Karpas-422 (cell line): ENCODE measurements at regions not wholly inside any gene's neighbourhood (a gene's known extent, or its start where the extent isn't known, plus 50 kb on each side); places are given as distances from the start of the nearest gene placed in this dataset. TPM values are rescaled to one million over a fixed set of nuclear protein-coding genes. Genes with fewer than 3 reads are reported as not detected.

Experiments used
- DNase-seq: peaks from one replicate; pipeline ENCODE4 v3.0.0-alpha.2; 2015
- H2AFZ ChIP-seq: fragments of 200-600 bp; sonication (generic); 2 replicates; pipeline ENCODE4 v1.6.1; 2014; ENCODE audit warnings: antibody characterized with exemption, low read length, mixed read lengths
- H3K27ac ChIP-seq: fragments of 200-600 bp; sonication (generic); 2 replicates; pipeline ENCODE4 v1.5.1; 2014; ENCODE audit warnings: mild to moderate bottlenecking, low read length, moderate library complexity
- H3K27me3 ChIP-seq: fragments of 200-600 bp; sonication (generic); 2 replicates; pipeline ENCODE4 v1.6.1; 2014; ENCODE audit warnings: low read length, mixed read lengths
- H3K36me3 ChIP-seq: fragments of 200-600 bp; sonication (generic); 2 replicates; pipeline ENCODE4 v1.6.1; 2014; ENCODE audit warnings: low read length, mixed read lengths; ENCODE audit not compliant: insufficient read depth
- H3K4me1 ChIP-seq: fragments of 200-600 bp; sonication (generic); 2 replicates; pipeline ENCODE4 v1.6.1; 2014; ENCODE audit warnings: mild to moderate bottlenecking, low read length, mixed read lengths
- H3K4me2 ChIP-seq: fragments of 200-600 bp; sonication (generic); 2 replicates; pipeline ENCODE4 v1.6.1; 2014; ENCODE audit warnings: low read length, low read depth, mild to moderate bottlenecking; ENCODE audit not compliant: poor library complexity, severe bottlenecking
- H3K4me3 ChIP-seq: fragments of 200-600 bp; sonication (generic); 2 replicates; pipeline ENCODE4 v1.5.1; 2014; ENCODE audit warnings: mild to moderate bottlenecking, antibody characterized with exemption, low read length, mixed read lengths
- H3K79me2 ChIP-seq: fragments of 200-600 bp; sonication (generic); 2 replicates; pipeline ENCODE4 v1.6.1; 2014; ENCODE audit warnings: mild to moderate bottlenecking, low read length, mixed read lengths
- H3K9ac ChIP-seq: fragments of 200-600 bp; sonication (generic); 2 replicates; pipeline ENCODE4 v1.6.0; 2014; ENCODE audit warnings: low read length
- H3K9me2 ChIP-seq: fragments of 200-600 bp; sonication (generic), shearing (Covaris generic); replicated peaks from 2 replicates; pipeline ENCODE4 v1.6.0; 2014; ENCODE audit warnings: mild to moderate bottlenecking, low read length, moderate library complexity; ENCODE audit not compliant: insufficient read depth
- H3K9me3 ChIP-seq: fragments of 300-700, 200-600 bp; sonication (generic); 2 replicates; pipeline ENCODE4 v1.6.1; 2014; ENCODE audit warnings: low read length, mixed read lengths
- H4K20me1 ChIP-seq: fragments of 200-600 bp; sonication (generic); 2 replicates; pipeline ENCODE4 v1.6.1; 2014; ENCODE audit warnings: mild to moderate bottlenecking, antibody characterized with exemption, low read length, low read depth; ENCODE audit not compliant: insufficient read depth
- small RNA-seq: library from RNA; depleted of rRNA; stranded (forward); fragments of <200 nt; gene quantifications from one replicate; pipeline ENCODE3, GENCODE V24; 2014

DNA sequence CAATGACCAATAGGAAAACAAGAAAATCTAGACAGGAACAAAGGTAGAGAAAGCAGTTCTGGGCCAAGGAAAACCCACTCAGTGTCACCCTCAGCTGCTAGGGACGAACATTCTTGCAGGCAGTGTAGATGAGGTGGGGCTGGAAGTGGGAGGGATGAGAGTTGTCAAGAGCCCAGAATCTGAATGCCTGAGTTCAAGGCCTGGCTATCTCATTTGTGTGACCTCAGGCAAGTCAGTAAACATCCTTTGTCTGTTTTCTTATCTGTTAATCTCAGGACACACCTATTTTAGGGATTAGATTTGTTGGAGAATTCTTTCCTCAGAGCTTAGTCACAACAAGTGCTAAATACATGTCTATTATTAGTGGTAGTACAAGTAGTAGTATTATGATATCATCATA, 50.9 kb upstream of the KIF16B start:
- no peak overlapping the region for H3K27ac ChIP-seq
- H3K79me2 ChIP-seq, result no peaks in the 10 kb centered on the region
- no peak overlapping the region for H3K9ac ChIP-seq
- DNase-seq, result peak; percentile 11
- H4K20me1 ChIP-seq, result no peaks in the 10 kb centered on the region
- H3K27me3 ChIP-seq, result no peaks in the 10 kb centered on the region; the same call in 1 of the 2 replicates
- H3K4me2 ChIP-seq, result no peak overlapping the region
- no peak overlapping the region for H2AFZ ChIP-seq
- no peaks in the 10 kb centered on the region for H3K4me1 ChIP-seq
- no peaks in the 10 kb centered on the region for H3K9me3 ChIP-seq
- no peak overlapping the region for H3K4me3 ChIP-seq
- H3K9me2 ChIP-seq, result no peaks in the 10 kb centered on the region
- H3K36me3 ChIP-seq, result no peaks in the 10 kb centered on the region

Small RNAs in the stretch of these regions (small RNA-seq; reads per million reads assigned to genes)
- gene RF00019, result not detected
